NCI-H1105 (cell line): ENCODE measurements at regions not wholly inside any gene's neighbourhood (a gene's known extent, or its start where the extent isn't known, plus 50 kb on each side); places are given as distances from the start of the nearest gene placed in this dataset.
"Not testable (repeated sequence)": the region's sequence is repeated elsewhere in the genome, so short reads cannot be mapped to it uniquely, and the experiment has no call there.

Source experiments
- DNase-seq: peaks from one replicate; lab custom pipeline; 2025; lab: John Stamatoyannopoulos, UW

DNA sequence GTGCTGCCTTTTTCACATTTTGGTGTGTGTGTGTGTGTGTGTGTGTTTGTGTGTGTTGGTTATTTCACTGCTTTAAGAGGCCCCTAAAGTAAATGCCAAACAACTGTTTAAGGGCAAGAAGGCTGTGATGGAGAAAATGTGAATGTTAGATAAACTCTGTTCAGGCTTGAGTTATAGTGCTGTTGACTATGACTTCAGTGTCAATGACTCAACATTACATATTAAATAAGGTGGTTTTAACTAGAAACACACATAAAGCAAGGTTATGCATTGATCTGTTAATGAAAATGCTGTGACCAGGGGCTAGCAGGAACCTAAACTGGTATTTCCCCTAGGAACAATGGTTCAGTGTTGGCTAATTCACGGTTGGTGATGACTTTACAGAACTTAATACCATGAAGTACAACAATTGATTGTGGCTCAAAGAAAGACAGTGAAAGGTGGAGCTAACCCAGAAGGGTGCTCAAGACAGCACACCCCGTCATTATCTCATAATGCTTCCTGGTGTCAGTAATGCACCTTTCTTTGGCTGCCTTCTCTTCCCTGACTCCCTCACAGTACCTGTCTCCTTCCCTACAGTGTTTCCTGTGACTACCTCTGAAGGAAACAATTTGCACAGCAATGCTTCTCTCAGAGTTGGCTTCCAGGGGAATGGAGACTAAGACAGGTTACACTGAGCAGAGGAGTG lies 116.1 kb downstream of the RIN2 start:
- no peak for DNase-seq

DNA sequence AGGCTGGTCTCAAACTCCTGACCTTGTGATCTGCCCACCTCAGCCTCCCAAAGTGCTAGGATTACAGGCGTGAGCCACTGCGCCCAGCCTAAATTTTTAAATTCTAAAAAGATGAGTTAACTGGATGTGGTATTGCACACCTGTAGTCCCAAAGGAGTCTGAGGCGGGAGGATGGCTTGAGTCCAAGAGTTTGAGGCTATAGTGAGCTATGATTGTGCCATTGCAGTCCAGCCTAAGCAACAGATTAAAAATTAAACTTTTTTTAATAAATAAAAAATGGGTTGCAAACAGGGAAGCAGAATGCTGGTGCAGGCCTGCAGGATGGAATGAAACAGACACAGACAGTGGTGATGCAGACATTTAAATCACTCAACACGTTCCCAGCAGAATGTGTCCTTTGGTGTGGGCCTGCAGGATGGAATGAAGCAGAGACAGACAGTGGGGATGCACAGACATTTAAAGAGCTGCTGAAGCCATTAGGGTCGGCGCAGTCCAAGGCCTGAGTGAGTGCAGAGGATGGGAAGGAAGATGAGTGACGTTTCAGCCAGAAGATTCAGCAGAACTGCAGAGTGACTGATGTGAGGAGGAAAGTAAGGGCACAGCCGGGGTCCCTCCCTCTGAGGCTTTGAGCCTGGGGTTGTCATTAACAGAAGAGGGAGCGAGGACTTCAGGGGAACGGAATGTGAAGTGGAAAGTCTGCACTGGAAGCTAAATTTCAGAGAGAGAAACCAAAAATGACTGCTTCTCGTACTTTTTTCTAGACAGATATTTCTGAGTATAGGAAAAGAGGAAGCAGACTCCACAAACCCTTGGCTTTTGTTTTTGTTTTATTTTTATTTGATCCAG lies 117.5 kb downstream of the RIN2 start:
- DNase-seq = no peak

DNA sequence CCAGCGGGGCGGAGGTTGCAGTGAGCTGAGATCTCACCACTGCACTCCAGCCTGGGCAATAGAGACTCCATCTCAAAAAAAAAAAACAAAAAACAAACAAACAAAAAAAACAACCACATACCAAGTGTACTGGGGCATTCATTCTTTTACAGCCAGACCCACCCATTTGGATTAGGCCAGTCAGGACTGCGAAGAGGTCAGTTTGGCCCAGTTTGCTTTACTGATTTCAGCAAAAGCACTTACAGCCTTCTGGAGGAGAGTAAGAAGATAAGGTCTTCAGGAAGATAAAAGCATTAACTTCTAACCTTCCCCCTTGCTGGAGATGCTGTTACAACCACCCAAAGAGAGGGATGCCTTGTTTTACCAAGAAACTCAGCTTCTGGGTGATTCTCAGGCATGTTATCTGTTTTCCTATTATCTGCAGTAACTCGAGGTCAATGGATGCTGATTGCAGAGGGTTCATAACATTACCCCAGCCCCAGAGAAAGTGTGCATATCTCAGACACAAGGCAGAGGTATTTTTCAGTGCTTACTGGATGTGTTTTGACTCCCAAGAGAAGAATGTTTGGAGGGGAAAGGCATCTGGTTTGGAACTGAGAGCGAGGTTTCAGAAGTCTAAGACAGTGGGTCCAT lies 118.9 kb downstream of the RIN2 start:
- no peak for DNase-seq

DNA sequence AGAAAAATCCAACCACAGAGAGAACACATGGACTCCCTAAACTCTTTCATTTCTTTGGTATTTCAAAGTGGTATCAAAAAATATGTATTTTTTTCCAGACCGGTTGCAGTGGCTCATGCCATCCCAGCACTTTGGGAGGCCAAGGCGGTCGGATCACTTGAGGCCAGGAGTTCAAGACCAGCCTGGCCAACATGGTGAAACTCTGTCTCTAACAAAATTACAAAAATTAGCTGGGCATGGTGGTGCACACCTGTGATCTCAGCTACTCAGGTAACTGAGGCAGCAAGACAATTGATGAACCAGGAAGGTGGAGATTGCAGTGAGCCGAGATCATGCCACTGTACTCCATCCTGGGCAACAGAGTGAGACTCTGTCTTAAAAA lies 121.8 kb downstream of the RIN2 start:
- not testable (repeated sequence) for DNase-seq

DNA sequence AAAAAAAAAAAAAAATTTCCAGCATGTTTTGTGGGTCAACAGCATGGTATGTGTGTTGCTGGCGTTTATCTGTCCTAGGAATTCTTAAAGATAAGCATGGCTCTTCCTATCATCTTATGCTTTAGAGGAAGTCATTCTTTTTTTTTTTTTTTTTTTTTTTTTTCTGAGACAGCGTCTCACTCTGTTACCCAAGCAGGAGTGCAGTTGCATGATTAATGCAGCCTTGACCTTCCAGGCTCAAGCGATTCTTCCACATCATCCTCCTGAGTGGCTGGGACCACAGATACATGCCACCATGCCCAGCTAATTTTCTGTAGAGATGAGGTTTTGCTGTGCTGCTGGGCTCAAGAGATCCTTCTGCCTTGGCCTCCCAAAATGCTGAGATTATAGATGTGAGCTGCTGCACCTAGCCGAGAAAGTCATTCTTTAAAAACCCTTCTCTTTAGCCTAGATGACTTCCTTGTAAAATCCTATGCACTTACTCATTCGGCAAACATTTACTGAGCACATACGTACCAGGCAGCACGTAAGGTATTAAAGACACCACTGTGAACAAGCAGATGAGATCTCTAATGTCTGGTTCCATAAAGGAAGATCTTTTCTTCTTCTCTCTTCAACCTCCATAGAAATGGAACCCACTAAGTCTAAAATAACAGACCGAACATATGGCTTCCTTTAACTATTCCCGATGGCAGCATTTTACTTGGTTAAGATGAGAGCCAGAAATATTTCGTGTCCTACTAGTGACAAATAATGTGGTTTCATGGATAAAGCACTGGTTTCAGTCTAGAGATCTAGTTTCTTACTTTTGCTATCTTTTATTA lies 122.4 kb downstream of the RIN2 start:
- DNase-seq = no peak

DNA sequence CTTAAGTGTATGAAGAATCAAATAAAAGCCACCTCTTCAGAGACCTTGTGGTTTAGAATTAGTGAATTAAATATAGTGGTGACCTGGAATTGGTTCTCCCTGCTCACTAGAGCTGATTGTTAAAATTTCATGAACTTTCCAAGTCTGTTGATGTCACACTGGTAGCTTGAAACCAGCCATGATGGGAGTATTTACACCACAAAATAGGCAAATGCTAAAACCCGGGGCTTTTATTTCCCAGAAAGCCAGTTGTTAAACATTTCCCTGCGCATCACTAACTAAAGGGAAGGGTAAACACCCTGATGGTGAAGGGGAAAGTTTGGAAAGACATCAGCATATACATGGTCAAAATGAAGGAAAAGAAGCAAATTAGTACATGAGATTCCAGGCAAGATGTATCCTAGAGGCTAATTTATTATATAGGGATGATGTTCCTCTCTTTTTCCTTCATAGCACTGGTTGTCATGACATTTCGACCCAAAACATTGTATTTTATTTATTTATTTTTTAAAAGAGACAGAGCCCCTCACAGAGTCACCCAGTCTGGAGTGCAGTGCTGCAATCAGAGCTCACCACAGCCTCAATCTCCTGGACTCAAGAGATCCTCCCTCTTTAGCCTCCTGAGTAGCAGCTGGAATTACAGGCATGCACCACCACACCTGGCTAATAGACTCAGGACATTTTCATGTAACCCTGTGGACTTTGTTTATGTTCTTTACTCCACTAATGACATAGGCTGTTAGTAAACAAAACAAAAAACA lies 123.2 kb downstream of the RIN2 start:
- no peak for DNase-seq

DNA sequence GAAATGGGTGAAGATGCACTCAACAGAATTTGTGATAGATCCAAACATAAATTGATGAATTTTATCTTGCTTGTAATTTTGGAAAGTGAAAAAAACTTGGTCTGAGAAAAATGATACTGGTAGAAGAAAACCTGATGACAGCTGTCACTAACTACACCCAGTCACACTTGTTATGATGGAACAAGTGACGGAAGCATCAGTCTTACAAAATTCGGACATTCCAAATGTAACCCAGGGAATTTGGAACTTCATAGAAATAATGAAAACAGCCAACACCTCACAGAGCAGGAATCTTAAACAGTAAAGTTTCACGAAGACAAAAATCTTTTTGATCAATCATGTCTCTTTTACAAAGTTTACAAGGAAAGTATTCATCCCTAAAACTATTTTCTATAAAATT lies 123.9 kb downstream of the RIN2 start:
- no peak for DNase-seq

DNA sequence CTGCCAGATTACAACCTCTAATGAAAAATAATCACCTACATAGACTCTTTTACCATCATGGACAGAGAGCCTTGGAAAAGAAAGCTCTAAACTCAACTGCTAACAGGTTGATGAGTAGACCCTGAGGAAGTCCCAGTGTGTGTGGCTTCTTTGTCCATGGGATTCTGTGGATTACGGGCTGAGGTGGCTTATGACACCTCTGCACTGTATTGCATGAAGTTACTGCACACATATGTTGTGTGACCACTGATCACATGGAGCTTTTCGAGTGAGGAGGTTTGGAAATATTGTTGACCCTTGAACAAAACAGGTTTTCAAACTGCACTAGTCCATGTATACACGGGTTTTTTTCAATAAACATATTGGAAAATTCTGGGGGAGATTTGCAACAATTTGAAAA lies 124.4 kb downstream of the RIN2 start:
- DNase-seq = no peak

DNA sequence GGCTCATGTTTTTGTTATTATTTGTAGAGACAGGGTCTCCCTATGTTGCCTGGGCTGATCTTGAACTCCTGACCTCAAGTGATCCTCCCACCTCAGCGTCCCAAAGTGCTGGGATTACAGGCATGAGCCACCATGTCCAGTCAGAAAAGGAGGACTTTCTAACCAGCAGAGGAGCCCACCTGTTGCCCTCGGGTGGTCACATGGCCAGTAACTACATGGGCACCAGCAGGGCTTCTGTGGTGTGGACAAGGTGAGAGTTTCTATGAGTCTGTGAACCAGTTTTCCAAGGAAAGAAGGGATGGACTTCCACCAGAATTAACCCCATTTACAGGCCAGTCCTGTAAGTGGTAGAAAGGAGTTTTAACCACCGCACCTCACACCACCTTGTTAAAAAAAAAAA lies 125.4 kb downstream of the RIN2 start:
- DNase-seq = no peak

DNA sequence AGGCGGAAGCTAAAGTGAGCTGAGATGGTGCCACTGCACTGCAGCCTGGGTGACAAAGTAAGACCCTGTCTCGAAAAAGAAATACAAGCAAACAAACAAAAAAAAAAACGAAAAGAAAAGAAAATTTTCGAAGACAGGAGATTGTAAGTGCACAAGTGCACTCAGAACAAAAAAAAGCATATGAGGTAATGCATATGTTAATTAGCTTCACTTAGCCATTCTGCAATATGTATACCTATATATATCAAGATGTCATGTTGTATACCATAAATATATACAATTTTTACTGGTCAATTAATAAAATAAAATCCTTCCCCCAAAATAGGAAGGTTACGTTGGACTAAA lies 127.5 kb downstream of the RIN2 start:
- DNase-seq = no peak

DNA sequence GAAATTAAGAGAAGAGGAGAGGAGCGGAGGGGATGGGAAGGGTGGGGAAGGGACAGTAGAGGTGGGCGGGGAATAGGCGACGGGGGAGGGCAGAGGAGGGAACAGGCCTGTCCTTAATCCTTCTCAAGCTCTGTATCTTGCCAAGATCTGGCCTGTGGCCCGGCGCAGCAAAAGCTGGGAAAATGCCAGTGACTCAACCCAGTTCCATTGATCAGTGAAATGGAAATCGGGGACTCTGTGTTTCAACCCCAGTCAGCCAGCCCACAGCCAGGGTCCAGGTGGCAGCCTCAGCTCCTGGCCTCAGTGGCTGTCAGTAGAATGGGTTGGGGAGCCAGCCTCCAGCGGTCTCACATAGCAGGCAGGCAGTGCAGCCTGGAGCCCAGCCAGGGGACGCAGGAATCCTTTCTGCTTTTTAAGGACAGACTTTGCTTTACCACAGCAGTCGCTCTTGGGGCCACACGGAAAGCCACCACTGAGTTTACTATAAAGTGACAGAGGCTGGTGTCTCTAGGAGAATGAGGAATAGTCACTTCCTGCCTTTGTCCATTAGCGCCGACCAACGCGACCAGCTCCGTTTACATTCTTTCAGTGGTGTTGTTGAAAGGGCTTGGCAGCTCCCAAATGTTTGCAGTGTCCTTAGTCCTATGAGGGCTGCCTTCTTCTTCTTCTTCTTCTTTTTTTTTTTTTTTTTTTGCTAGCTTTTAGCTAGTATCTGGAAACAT lies 128.0 kb downstream of the RIN2 start:
- no peak for DNase-seq

DNA sequence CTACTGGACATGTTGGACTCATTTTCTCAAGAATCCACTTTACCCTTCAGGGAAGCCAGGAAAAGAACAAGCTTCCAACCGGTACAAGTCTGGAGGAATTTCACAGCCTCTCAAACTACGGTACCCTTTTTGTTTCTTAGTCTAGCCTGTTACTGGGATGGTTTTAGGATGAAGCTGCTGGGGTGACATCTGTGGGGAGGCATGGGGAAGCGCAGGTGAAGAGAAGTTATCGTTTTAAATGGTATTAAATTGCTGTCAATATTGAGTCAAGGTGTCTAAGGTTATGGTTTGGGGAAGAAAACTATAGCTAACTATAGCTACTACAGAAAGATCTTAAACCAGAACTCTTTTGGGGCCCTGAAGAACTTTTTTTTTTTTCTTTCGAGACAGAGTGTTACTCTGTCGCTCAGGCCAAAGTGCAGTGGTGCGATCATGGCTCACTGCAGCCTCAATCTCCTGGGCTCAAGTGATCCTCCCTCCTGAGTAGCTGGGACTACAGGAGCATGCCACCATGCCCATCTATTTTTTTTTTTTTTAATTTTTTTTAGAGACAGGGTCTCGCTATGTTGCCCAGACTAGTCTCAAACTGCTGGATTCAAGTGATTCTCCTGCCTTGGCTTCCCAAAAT lies 128.7 kb downstream of the RIN2 start:
- no peak for DNase-seq

DNA sequence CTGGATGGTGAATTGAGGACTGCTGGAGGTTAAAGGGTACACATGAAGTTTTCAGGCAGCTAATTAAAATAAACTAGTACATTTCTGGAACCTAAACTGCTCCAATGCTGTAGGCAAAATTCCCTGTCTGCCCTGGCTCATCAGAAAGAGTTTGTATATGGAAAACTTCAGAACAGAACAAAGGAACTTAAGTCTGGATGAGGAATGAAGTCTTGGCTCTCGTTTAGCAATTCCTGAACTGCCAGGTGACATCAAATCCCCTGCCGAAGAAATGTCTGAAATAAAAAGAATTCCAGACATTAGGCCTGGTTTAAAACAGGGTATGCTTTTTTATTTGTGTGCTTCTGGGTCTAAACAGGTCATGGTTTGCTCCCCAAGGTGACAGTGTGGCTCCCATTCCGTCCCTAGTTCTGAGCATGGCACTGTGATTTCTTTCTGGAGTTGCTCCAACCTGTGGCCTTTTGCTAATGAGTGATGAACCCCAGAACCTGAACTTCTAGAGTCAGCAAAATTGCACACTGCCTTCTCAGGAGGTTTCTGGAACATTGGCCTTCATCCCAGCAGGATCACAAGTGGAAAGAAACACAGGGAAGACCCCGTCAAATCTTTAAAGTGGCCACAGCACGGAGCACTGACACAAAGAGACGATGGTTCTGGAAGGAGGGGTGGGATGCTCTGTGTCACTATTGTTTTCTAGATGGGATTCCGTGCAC lies 129.4 kb upstream of the NAA20 start:
- DNase-seq = no peak

DNA sequence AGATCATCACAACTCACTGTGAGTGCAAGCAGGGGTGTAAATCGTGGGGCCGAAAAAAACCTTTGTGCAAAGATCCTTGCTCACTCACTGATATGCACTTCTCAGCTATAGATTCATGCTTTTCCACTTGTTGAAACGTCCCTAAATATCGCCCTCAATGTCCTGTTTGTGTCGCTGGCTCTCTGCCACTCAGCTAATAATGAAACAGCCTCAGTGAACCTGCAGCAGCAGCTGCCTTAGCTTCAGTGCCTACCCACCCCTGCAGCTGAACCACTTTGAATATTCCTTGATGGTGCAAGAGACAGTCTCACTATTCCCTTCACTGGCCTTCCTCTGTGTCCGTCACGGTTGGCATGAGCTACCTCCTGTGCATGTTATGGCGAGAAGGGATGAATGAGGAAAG lies 128.9 kb upstream of the NAA20 start:
- DNase-seq = peak; percentile 78

DNA sequence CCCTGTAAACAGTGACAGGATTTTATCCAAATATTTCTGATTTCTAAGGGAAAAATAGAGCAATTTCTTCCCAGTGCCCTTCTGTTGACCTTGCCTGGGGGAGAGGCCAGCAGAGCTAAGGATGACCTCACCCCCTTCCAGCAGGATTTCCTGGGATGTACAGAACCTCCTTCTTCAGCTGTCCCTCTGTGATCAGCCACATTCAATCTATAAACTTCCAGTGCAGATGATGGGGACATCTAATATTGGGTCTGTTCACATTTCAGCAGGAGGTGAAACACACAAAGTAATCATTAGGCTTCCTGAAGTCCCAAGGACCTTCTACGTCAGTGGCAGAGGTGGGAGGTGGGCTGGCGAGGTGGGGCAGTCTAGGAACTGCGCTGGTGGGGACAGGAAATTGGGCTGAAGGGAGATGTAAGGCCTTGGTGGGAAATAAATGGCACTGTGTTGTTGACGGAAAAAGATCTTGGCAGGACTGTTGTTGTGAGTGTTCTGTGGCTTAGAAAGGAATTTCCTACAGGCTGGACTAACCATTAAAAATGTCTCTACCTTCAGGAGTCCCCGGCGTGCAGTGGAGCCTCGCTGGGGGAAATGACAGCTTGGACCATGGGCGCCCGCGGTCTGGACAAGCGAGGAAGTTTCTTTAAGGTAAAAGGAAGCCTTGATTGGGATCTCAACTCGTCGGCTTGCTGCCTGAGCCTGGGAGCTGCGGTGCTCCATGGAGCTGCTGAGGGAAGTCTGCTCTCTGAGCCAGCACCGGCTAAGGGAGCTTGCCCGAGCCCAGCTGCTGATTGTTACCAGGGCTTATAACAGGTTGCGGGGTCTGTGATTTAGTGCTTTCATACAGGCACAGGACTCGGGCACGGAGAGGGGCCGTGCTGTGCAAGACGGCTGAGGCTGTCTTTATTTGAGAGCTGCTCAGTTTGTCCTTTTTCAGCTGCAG lies 127.9 kb upstream of the NAA20 start:
- no peak for DNase-seq

DNA sequence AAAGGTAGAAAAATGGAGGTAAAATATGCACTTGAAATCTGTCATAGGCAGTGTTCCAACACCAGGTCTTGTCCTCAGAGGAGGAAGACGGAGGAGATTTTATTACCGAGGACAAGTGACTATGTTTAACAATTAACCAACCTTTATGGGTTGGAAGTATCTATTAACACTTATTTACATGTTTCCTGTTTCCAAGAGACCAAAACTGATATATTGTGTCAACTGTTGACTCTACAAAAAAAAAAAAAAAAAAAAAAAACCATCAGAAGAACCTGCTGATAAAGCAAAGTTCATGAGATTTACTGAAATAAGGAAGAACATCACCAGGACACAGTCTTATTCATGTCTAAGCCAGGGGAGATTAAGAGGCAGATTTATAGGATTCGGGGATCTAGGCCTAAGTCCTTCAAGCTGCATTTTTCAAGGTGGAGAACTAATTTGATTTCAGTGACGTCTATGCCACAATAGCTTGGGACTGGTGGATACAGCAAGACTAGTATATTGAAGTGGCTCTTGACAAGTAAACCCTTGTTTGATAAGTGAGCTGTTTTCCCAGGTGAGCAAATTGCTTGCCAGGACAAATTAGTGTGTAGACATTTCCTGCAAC lies 126.6 kb upstream of the NAA20 start:
- DNase-seq = peak; percentile 23

DNA sequence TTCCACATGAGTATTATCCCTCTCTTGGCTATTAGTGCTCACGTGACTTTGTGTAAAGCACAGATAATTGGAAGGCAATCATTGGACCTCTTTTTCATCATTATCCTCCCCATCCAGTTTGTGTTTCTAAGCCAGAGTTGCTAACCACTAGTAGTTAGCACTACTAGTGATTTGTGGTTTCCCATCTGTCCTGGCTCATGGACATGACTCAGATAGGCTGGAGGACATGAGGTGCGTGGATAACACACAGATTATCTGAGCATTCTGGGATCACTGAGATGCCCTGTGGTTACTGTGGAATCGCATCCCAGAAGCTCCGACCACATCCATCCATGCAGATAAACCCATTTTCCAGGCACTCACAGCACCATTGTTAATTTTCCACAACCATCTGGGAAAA lies 123.8 kb upstream of the NAA20 start:
- no peak for DNase-seq

DNA sequence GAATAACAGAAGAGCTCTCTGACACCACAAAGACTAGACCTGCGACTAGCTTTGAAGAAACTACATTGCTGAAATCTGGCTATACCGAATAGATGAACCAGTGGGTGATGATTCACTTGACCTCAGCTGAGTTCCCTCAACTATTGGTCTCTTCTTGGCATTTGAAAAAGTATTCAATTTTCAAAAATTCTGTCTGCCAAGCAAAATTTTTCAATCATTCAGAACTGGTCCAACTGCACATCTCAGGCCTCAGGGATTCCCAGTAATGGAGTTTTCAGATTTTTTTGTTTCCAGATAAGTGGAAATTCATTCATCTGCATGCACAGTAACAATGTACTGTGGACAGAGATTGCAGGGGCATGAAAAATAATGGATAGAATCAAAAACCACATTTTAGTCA lies 121.4 kb upstream of the NAA20 start:
- DNase-seq = no peak
